Right kidney (tissue), 1 donor: ENCODE measurements at regions not wholly inside any gene's neighbourhood (a gene's known extent, or its start where the extent isn't known, plus 50 kb on each side); places are given as distances from the start of the nearest gene placed in this dataset.
"Not testable (repeated sequence)": the region's sequence is repeated elsewhere in the genome, so short reads cannot be mapped to it uniquely, and the experiment has no call there.

Experiments used
- DNase-seq: peaks from one replicate; pipeline ENCODE4 v3.0.0-alpha.2; 2016

GRCh38 chr18:8992500-8992899, 110.0 kb upstream of the NDUFV2 start:
- not testable (repeated sequence) for DNase-seq

- no peak for DNase-seq
These were observed 107.9 kb upstream of the NDUFV2 start for GRCh38 chr18:8994603-8995002.

GRCh38 chr18:8995096-8995495, 107.4 kb upstream of the NDUFV2 start:
- no peak for DNase-seq

- DNase-seq: no peak
These were observed 105.6 kb upstream of the NDUFV2 start for GRCh38 chr18:8996771-8997432.

GRCh38 chr18:8997634-8998033, 104.9 kb upstream of the NDUFV2 start:
- no peak for DNase-seq

GRCh38 chr18:8998481-8999217, 103.8 kb upstream of the NDUFV2 start:
- no peak for DNase-seq

- no peak for DNase-seq
These were observed 102.6 kb upstream of the NDUFV2 start for GRCh38 chr18:8999872-9000271.

- DNase-seq: no peak
These were observed 101.8 kb upstream of the NDUFV2 start for GRCh38 chr18:9000733-9001132.

GRCh38 chr18:9001209-9001608, 101.3 kb upstream of the NDUFV2 start:
- DNase-seq: no peak

- DNase-seq: no peak
These were observed 98.9 kb upstream of the NDUFV2 start for GRCh38 chr18:9003406-9004100.

GRCh38 chr18:9004308-9004707, 98.2 kb upstream of the NDUFV2 start:
- not testable (repeated sequence) for DNase-seq

GRCh38 chr18:9007700-9008099, 94.8 kb upstream of the NDUFV2 start:
- not testable (repeated sequence) for DNase-seq

- DNase-seq: no peak
These were observed 94.2 kb upstream of the NDUFV2 start for GRCh38 chr18:9008200-9008708.

- DNase-seq: no peak
These were observed 93.5 kb upstream of the NDUFV2 start for GRCh38 chr18:9008709-9009635.

GRCh38 chr18:9009703-9010488, 92.6 kb upstream of the NDUFV2 start:
- no peak for DNase-seq

- no peak for DNase-seq
These were observed 91.1 kb upstream of the NDUFV2 start for GRCh38 chr18:9011431-9011830.

GRCh38 chr18:9013926-9014373, 88.5 kb upstream of the NDUFV2 start:
- DNase-seq: no peak

GRCh38 chr18:9015689-9016088, 86.8 kb upstream of the NDUFV2 start:
- no peak for DNase-seq

- DNase-seq: no peak
These were observed 85.8 kb upstream of the NDUFV2 start for GRCh38 chr18:9016633-9017166.

- peak; percentile 42 for DNase-seq
These were observed 85.2 kb upstream of the NDUFV2 start for GRCh38 chr18:9017167-9017904.
